Thymus (tissue), 11 donors: ENCODE measurements at regions not wholly inside any gene's neighbourhood (a gene's known extent, or its start where the extent isn't known, plus 50 kb on each side); places are given as distances from the start of the nearest gene placed in this dataset.

ENCODE experiments used
- DNase-seq, 9 donors: peaks; one replicate each; pipeline ENCODE4 v3.0.0-alpha.2; 2013; ENCODE audit warnings: low spot score in 9 of 9, low read depth in 6 of 9, missing footprints in 1 of 9
- H3K27ac ChIP-seq, 2 donors: one replicate each; pipeline ENCODE4 v1.5.1; 2013; ENCODE audit warnings: control low read depth in 1 of 2, low read depth in 1 of 2, low read length in 1 of 2, mild to moderate bottlenecking in 1 of 2, moderate library complexity in 1 of 2
- H3K27me3 ChIP-seq, 2 donors: one replicate each; pipeline ENCODE4 v1.5.1; 2013; ENCODE audit warnings: low read length in 1 of 2; ENCODE audit not compliant: control insufficient read depth in 2 of 2, insufficient read depth in 1 of 2
- H3K36me3 ChIP-seq, 2 donors: one replicate each; pipeline ENCODE4 v1.5.1; 2013; ENCODE audit warnings: low read length in 1 of 2, mild to moderate bottlenecking in 1 of 2, moderate library complexity in 1 of 2; ENCODE audit not compliant: control insufficient read depth in 2 of 2, insufficient read depth in 2 of 2
- H3K4me1 ChIP-seq, 2 donors: one replicate each; pipeline ENCODE4 v1.5.1; 2013; ENCODE audit warnings: low read length in 2 of 2; ENCODE audit not compliant: control insufficient read depth in 2 of 2, insufficient read depth in 2 of 2
- H3K4me3 ChIP-seq, 2 donors: one replicate each; pipeline ENCODE4 v1.5.1; 2013; ENCODE audit warnings: low read length in 2 of 2, control low read depth in 1 of 2, mild to moderate bottlenecking in 1 of 2
- H3K9me3 ChIP-seq, 2 donors: one replicate each; pipeline ENCODE4 v1.5.1; 2013; ENCODE audit warnings: low read length in 1 of 2, mild to moderate bottlenecking in 1 of 2; ENCODE audit not compliant: control insufficient read depth in 2 of 2, insufficient read depth in 1 of 2
- WGBS: extraction: QIAGEN DNeasy Blood & Tissue Kit; methylation state at CpG from one replicate; pipeline ENCODE4 v1.1.7; 2013; 5-methylcytosine and 5-hydroxymethylcytosine counted together
- donor health status: healthy.

GRCh38 chr4:29259556-29259955, 1460.6 kb upstream of the PCDH7 start:
- Histone ChIP-seq H3K36me3 (no peaks in the 10 kb centered on the region), H3K9me3 (peaks cover 0 to 7% of the 10 kb centered on the region in 2 donors), H3K27ac (no peak overlapping the region), H3K4me3 (no peak overlapping the region), H3K4me1 (no peaks in the 10 kb centered on the region), H3K27me3 (no peaks in the 10 kb centered on the region)
- no peak for DNase-seq
- 85% methylated on average over 2 of the region's 2 CpGs for WGBS

GRCh38 chr4:29262986-29263385, 1457.2 kb upstream of the PCDH7 start:
- H3K27me3 ChIP-seq = no peaks in the 10 kb centered on the region
- no peak overlapping the region for H3K4me3 ChIP-seq
- no peak for DNase-seq
- no peak overlapping the region for H3K27ac ChIP-seq
- H3K4me1 ChIP-seq = no peaks in the 10 kb centered on the region
- H3K36me3 ChIP-seq = no peaks in the 10 kb centered on the region
- 94% methylated on average over 2 of the region's 2 CpGs for WGBS
- no peaks in the 10 kb centered on the region for H3K9me3 ChIP-seq

- H3K9me3 ChIP-seq = no peaks in the 10 kb centered on the region
- no peak overlapping the region for H3K27ac ChIP-seq
- H3K4me1 ChIP-seq = no peaks in the 10 kb centered on the region
- no peaks in the 10 kb centered on the region for H3K36me3 ChIP-seq
- WGBS = 86% methylated on average over 1 of the region's 1 CpG
- no peak for DNase-seq
- no peak overlapping the region for H3K4me3 ChIP-seq
- H3K27me3 ChIP-seq = no peaks in the 10 kb centered on the region
Observed at GRCh38 chr4:29276150-29276549, 1444.0 kb upstream of the PCDH7 start.

- H3K9me3 ChIP-seq = no peaks in the 10 kb centered on the region
- H3K36me3 ChIP-seq = no peaks in the 10 kb centered on the region
- no peaks in the 10 kb centered on the region for H3K27me3 ChIP-seq
- H3K4me1 ChIP-seq = no peaks in the 10 kb centered on the region
- DNase-seq = no peak
- H3K4me3 ChIP-seq = no peak overlapping the region
- H3K27ac ChIP-seq = no peak overlapping the region
Observed at GRCh38 chr4:29277381-29277780, 1442.8 kb upstream of the PCDH7 start.

- no peak for DNase-seq
- H3K4me3 ChIP-seq = no peak overlapping the region
- 32% methylated on average over 2 of the region's 2 CpGs for WGBS
- H3K36me3 ChIP-seq = no peaks in the 10 kb centered on the region
- no peak overlapping the region for H3K27ac ChIP-seq
- no peaks in the 10 kb centered on the region for H3K9me3 ChIP-seq
- no peaks in the 10 kb centered on the region for H3K4me1 ChIP-seq
- no peaks in the 10 kb centered on the region for H3K27me3 ChIP-seq
Observed at GRCh38 chr4:29278585-29278984, 1441.6 kb upstream of the PCDH7 start.

- 82% methylated on average over 1 of the region's 1 CpG for WGBS
- Histone ChIP-seq H3K4me3 (no peak overlapping the region), H3K36me3 (no peaks in the 10 kb centered on the region), H3K27ac (no peak overlapping the region), H3K27me3 (no peaks in the 10 kb centered on the region), H3K9me3 (no peaks in the 10 kb centered on the region), H3K4me1 (no peaks in the 10 kb centered on the region)
- DNase-seq = no peak
Observed at GRCh38 chr4:29289118-29289517, 1431.1 kb upstream of the PCDH7 start.

GRCh38 chr4:29295280-29295679, 1424.9 kb upstream of the PCDH7 start:
- Histone ChIP-seq H3K4me3 (no peak overlapping the region), H3K27me3 (no peaks in the 10 kb centered on the region), H3K36me3 (no peaks in the 10 kb centered on the region), H3K9me3 (peaks cover 0 to 2% of the 10 kb centered on the region in 2 donors), H3K4me1 (no peaks in the 10 kb centered on the region), H3K27ac (no peak overlapping the region)
- DNase-seq = no peak

- Histone ChIP-seq H3K27me3 (no peaks in the 10 kb centered on the region), H3K4me1 (no peaks in the 10 kb centered on the region), H3K9me3 (peaks cover 0 to 4% of the 10 kb centered on the region in 2 donors), H3K36me3 (no peaks in the 10 kb centered on the region), H3K4me3 (no peak overlapping the region), H3K27ac (no peak overlapping the region)
- no peak for DNase-seq
- WGBS = 88% methylated on average over 3 of the region's 3 CpGs
Observed at GRCh38 chr4:29304595-29304994, 1415.6 kb upstream of the PCDH7 start.

GRCh38 chr4:29307256-29307655, 1412.9 kb upstream of the PCDH7 start:
- no peak for DNase-seq
- H3K9me3 ChIP-seq = peaks cover 0 to 4% of the 10 kb centered on the region in 2 donors
- no peaks in the 10 kb centered on the region for H3K27me3 ChIP-seq
- H3K4me3 ChIP-seq = no peak overlapping the region
- H3K27ac ChIP-seq = no peak overlapping the region
- no peaks in the 10 kb centered on the region for H3K4me1 ChIP-seq
- no peaks in the 10 kb centered on the region for H3K36me3 ChIP-seq

GRCh38 chr4:29307755-29308154, 1412.4 kb upstream of the PCDH7 start:
- Histone ChIP-seq H3K4me3 (no peak overlapping the region), H3K36me3 (no peaks in the 10 kb centered on the region), H3K4me1 (no peaks in the 10 kb centered on the region), H3K27me3 (no peaks in the 10 kb centered on the region), H3K9me3 (peaks cover 0 to 4% of the 10 kb centered on the region in 2 donors), H3K27ac (no peak overlapping the region)
- WGBS = 98% methylated on average over 1 of the region's 1 CpG
- no peak for DNase-seq
